HepG2 (cell line): ENCODE measurements at regions not wholly inside any gene's neighbourhood (a gene's known extent, or its start where the extent isn't known, plus 50 kb on each side); places are given as distances from the start of the nearest gene placed in this dataset.

Source experiments
- ARID4A ChIP-seq: sonication (generic); formaldehyde crosslinking; IDR thresholded peaks from 2 replicates; pipeline ENCODE4 v1.5.0; 2020; ENCODE audit warnings: mild to moderate bottlenecking, missing genetic modification reagents, borderline replicate concordance
- ASH2L ChIP-seq: fragments of 300-600, 200-600 bp; sonication (generic); IDR thresholded peaks from 2 replicates; pipeline ENCODE4 v1.7.0; 2017; ENCODE audit warnings: low read depth, mild to moderate bottlenecking, moderate library complexity, mixed read lengths, low read length; ENCODE audit not compliant: insufficient read length
- BHLHE40 ChIP-seq: IDR thresholded peaks from 2 replicates; pipeline ENCODE4 v1.6.1; 2011; ENCODE audit warnings: low read length, improper control_type of control experiment
- DR1 ChIP-seq: sonication (generic); formaldehyde crosslinking; IDR thresholded peaks from 2 replicates; pipeline ENCODE4 v1.8.0; 2021; ENCODE audit warnings: mild to moderate bottlenecking, missing genetic modification reagents, inconsistent platforms
- GPN1 ChIP-seq: sonication (generic); formaldehyde crosslinking; IDR thresholded peaks from 2 replicates; pipeline ENCODE4 v1.5.1; 2020; ENCODE audit warnings: missing genetic modification reagents, borderline replicate concordance
- ISX ChIP-seq: sonication (generic); formaldehyde crosslinking; conservative IDR thresholded peaks from 2 replicates; pipeline ENCODE4 v1.5.0; 2020; ENCODE audit warnings: missing genetic modification reagents
- KAT7 ChIP-seq: IDR thresholded peaks from 2 replicates; pipeline ENCODE4 v1.6.1; 2018; ENCODE audit warnings: borderline replicate concordance, missing compliant biosample characterization
- MAFK ChIP-seq, 2 experiments: IDR thresholded peaks in 1 of 2; conservative IDR thresholded peaks in 1 of 2; 2 replicates each; pipeline ENCODE4 v1.6.1; 2011; ENCODE audit warnings: improper control_type of control experiment in 2 of 2, low read length in 2 of 2
- MED13 ChIP-seq: sonication (generic); formaldehyde crosslinking; IDR thresholded peaks from 2 replicates; pipeline ENCODE4 v1.5.0; 2020; ENCODE audit warnings: missing genetic modification reagents
- NCOA2 ChIP-seq: sonication (generic); formaldehyde crosslinking; IDR thresholded peaks from 2 replicates; pipeline ENCODE4 v1.8.0; 2022; ENCODE audit warnings: inconsistent platforms
- NPAS2 ChIP-seq: sonication (generic); formaldehyde crosslinking; IDR thresholded peaks from 2 replicates; pipeline ENCODE4 v1.8.0; 2022; ENCODE audit warnings: mild to moderate bottlenecking, missing genetic modification reagents, borderline replicate concordance
- PRDM10 ChIP-seq: sonication (generic); formaldehyde crosslinking; IDR thresholded peaks from 2 replicates; pipeline ENCODE4 v1.4.0; 2020; ENCODE audit warnings: low read depth, missing genetic modification reagents
- TCF12 ChIP-seq, 2 experiments: fragments of 450-650 bp in 1 of 2; sonication (generic) in 1 of 2; formaldehyde crosslinking in 1 of 2; IDR thresholded peaks; 2 replicates each; pipeline versions ENCODE4 v1.6.1 to v1.8.0; 2017 to 2022; ENCODE audit warnings: antibody characterized with exemption in 1 of 2, mild to moderate bottlenecking in 1 of 2, missing genetic modification reagents in 1 of 2, moderate library complexity in 1 of 2
- ZNF136 ChIP-seq: sonication (generic); formaldehyde crosslinking; IDR thresholded peaks from 2 replicates; pipeline ENCODE4 v1.8.1; 2022; ENCODE audit warnings: low read depth, mild to moderate bottlenecking, moderate library complexity, missing genetic modification reagents
- ZNF780A ChIP-seq: sonication (generic); formaldehyde crosslinking; IDR thresholded peaks from 2 replicates; pipeline ENCODE4 v1.8.0; 2022; ENCODE audit warnings: mild to moderate bottlenecking, missing genetic modification reagents, moderate library complexity
- ZSCAN12 ChIP-seq: sonication (generic); formaldehyde crosslinking; IDR thresholded peaks from 2 replicates; pipeline ENCODE4 v1.9.0; 2021; ENCODE audit warnings: mild to moderate bottlenecking, missing genetic modification reagents
- TF ChIP-seq, protein P1 (sequence below): fragments of 450-650 bp; IDR thresholded peaks from 2 replicates; pipeline ENCODE4 v1.6.1; 2016

GRCh38 chr7:32427769-32428291, 62.4 kb downstream of the LSM5 start (continued):
- peak; percentile 95 for TF ChIP-seq ZSCAN12
- TF ChIP-seq NCOA2, result peak; percentile 67
- peak; percentile 94; the same call in 1 of the 2 replicates for TF ChIP-seq ISX (CRISPR knock-in tag)
- TF ChIP-seq ZNF780A, result peak; percentile 91
- no peak; the same call in 1 of the 2 replicates for TF ChIP-seq ZNF136 (CRISPR knock-in tag)
- TF ChIP-seq, protein P1, sequence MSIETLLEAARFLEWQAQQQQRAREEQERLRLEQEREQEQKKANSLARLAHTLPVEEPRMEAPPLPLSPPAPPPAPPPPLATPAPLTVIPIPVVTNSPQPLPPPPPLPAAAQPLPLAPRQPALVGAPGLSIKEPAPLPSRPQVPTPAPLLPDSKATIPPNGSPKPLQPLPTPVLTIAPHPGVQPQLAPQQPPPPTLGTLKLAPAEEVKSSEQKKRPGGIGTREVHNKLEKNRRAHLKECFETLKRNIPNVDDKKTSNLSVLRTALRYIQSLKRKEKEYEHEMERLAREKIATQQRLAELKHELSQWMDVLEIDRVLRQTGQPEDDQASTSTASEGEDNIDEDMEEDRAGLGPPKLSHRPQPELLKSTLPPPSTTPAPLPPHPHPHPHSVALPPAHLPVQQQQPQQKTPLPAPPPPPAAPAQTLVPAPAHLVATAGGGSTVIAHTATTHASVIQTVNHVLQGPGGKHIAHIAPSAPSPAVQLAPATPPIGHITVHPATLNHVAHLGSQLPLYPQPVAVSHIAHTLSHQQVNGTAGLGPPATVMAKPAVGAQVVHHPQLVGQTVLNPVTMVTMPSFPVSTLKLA, result no peak
- TF ChIP-seq NPAS2 (CRISPR knock-in tag), result no peak
- no peak for TF ChIP-seq PRDM10 (CRISPR knock-in tag)
- peak; percentile 42; the same call in 1 of the 2 replicates for TF ChIP-seq ARID4A (CRISPR knock-in tag)
- TF ChIP-seq ASH2L, result no peak
- 0 out of 2 replicates have a peak, but pooled peaks have one; percentile 83 for TF ChIP-seq MED13 (CRISPR knock-in tag)
- no peak for TF ChIP-seq MAFK (conservative IDR thresholded peaks at IDR 0.05 in 1 of 2, IDR thresholded peaks at IDR 0.05 in 1 of 2; ENCODE audit: low read length in 2 of 2)
- TF ChIP-seq GPN1 (CRISPR knock-in tag), result 0 out of 2 replicates have a peak, but pooled peaks have one; percentile 77
- TF ChIP-seq DR1 (CRISPR knock-in tag), result no peak
- TF ChIP-seq TCF12 (IDR thresholded peaks at IDR 0.05), result no peak
- no peak for TF ChIP-seq TCF12 (CRISPR knock-in tag; IDR thresholded peaks at IDR 0.05)
- peak; percentile 29; the same call in 1 of the 2 replicates for TF ChIP-seq BHLHE40
- TF ChIP-seq KAT7, result no peak
